HCT116 (cell line): ENCODE measurements at regions not wholly inside any gene's neighbourhood (a gene's known extent, or its start where the extent isn't known, plus 50 kb on each side); places are given as distances from the start of the nearest gene placed in this dataset.

Source experiments
- ATAC-seq: fragments of 200-7000 bp; cut with Tn5 transposase; 2 replicates; pipeline ENCODE4 v1.9.1; 2020; ENCODE audit warnings: mild to moderate bottlenecking, moderate library complexity
- BruUV-seq: library from RNA; stranded (reverse); fragments of 400-500 nt; replicated peaks from 2 replicates; lab custom pipeline; 2021; lab: Mats Ljungman, UMichigan
- CTCF ChIA-PET: fragments of 300-600 bp; sonication (Branson Sonifier 250); formaldehyde crosslinking; loops from one replicate; lab custom pipeline; 2021; ENCODE audit warnings: antibody characterized with exemption; lab: Charles Lee
- POLR2A ChIA-PET: fragments of 300-600, 350-600 bp; sonication (Branson Sonifier 250); formaldehyde crosslinking; loops from one replicate; lab custom pipeline; 2021; ENCODE audit warnings: antibody characterized with exemption; lab: Charles Lee
- RAD21 ChIA-PET, 2 experiments: fragments of 300-600 bp; sonication (Branson Sonifier 250); formaldehyde crosslinking; loops; one replicate each; lab custom pipeline; 2023; ENCODE audit warnings: low total read pairs in 2 of 2; ENCODE audit not compliant: uncharacterized antibody in 2 of 2, unreplicated experiment in 2 of 2, low non-redundant PET in 1 of 2; lab: Charles Lee
- DNase-seq: peaks from one replicate; pipeline ENCODE4 v3.0.0-alpha.2; 2010; ENCODE audit warnings: low read depth, low spot score
- H2AFZ ChIP-seq: fragments of 200-600 bp; shearing (Covaris generic), sonication (generic); 2 replicates; pipeline ENCODE4 v1.6.1; 2017; ENCODE audit warnings: low read depth, mixed run types, mixed read lengths, antibody characterized with exemption, low read length; ENCODE audit not compliant: poor library complexity, severe bottlenecking
- H3K27ac ChIP-seq: 2 replicates; pipeline ENCODE4 v1.5.1; 2012; ENCODE audit warnings: low read depth, low read length
- H3K27me3 ChIP-seq: fragments of 200-600 bp; sonication (generic); 2 replicates; pipeline ENCODE4 v1.6.1; 2016; ENCODE audit warnings: mixed run types, low read length, mixed read lengths; ENCODE audit not compliant: insufficient read depth
- H3K36me3 ChIP-seq, 2 experiments: fragments of 200-500 bp in 1 of 2; fragments of 200-600 bp in 1 of 2; sonication (Bioruptor generic) in 1 of 2; sonication (generic) in 1 of 2; 2 replicates each; pipeline versions ENCODE4 v1.5.1 to v1.6.1; 2014 to 2016; ENCODE audit warnings: low read length in 2 of 2, inconsistent platforms in 1 of 2, mixed read lengths in 1 of 2, mixed run types in 1 of 2; ENCODE audit not compliant: insufficient read depth in 2 of 2, control insufficient read depth in 1 of 2
- H3K4me1 ChIP-seq, 2 experiments: fragments of 200-600 bp in 1 of 2; sonication (generic) in 1 of 2; 2 replicates each; pipeline versions ENCODE4 v1.5.1 to v1.6.1; 2012 to 2017; ENCODE audit warnings: low read length in 2 of 2, inconsistent platforms in 1 of 2, mild to moderate bottlenecking in 1 of 2, mixed read lengths in 1 of 2, mixed run types in 1 of 2, moderate library complexity in 1 of 2; ENCODE audit not compliant: insufficient read depth in 2 of 2, control insufficient read depth in 1 of 2
- H3K4me2 ChIP-seq: fragments of 200-600 bp; sonication (generic); 2 replicates; pipeline ENCODE4 v1.6.1; 2017; ENCODE audit warnings: mixed run types, low read length, mixed read lengths
- H3K4me3 ChIP-seq, 2 experiments: fragments of 200-600 bp in 1 of 2; sonication (generic) in 1 of 2; replicated peaks in 1 of 2; 2 replicates each; pipeline ENCODE4 v1.5.1; 2011 to 2016; ENCODE audit warnings: low read length in 2 of 2, control low read depth in 1 of 2, low read depth in 1 of 2, mild to moderate bottlenecking in 1 of 2, mixed read lengths in 1 of 2, mixed run types in 1 of 2
- H3K79me2 ChIP-seq: fragments of 200-600 bp; sonication (generic); 2 replicates; pipeline ENCODE4 v1.6.1; 2017; ENCODE audit warnings: mild to moderate bottlenecking, mixed run types, low read length, moderate library complexity, mixed read lengths; ENCODE audit not compliant: insufficient read depth
- H3K9ac ChIP-seq: fragments of 200-600 bp; sonication (generic); 2 replicates; pipeline ENCODE4 v1.6.1; 2016; ENCODE audit warnings: low read length, mixed read lengths
- H3K9me2 ChIP-seq: fragments of 200-600 bp; sonication (generic), shearing (Covaris generic); 2 replicates; pipeline ENCODE4 v1.6.1; 2017; ENCODE audit warnings: mixed run types, mild to moderate bottlenecking, moderate library complexity; ENCODE audit not compliant: insufficient read depth
- H3K9me3 ChIP-seq, 2 experiments: fragments of 200-500 bp in 1 of 2; fragments of 200-600 bp in 1 of 2; sonication (Bioruptor generic) in 1 of 2; sonication (generic) in 1 of 2; 2 replicates each; pipeline ENCODE4 v1.6.1; 2014 to 2017; ENCODE audit warnings: low read length in 2 of 2, mixed read lengths in 2 of 2, inconsistent platforms in 1 of 2, low read depth in 1 of 2, mild to moderate bottlenecking in 1 of 2, mixed run types in 1 of 2, moderate library complexity in 1 of 2; ENCODE audit not compliant: control insufficient read depth in 1 of 2, insufficient read depth in 1 of 2
- H4K20me1 ChIP-seq: fragments of 200-600 bp; sonication (generic), shearing (Covaris generic); 2 replicates; pipeline ENCODE4 v1.6.1; 2017; ENCODE audit warnings: mixed run types, mild to moderate bottlenecking, moderate library complexity; ENCODE audit not compliant: insufficient read depth
- CEBPB ChIP-seq: IDR thresholded peaks from 2 replicates; pipeline ENCODE4 v1.6.1; 2012; ENCODE audit warnings: low read depth
- CTCF ChIP-seq, 3 experiments: fragments of 200-600 bp in 1 of 3; sonication (generic) in 1 of 3; IDR thresholded peaks in 2 of 3; conservative IDR thresholded peaks in 1 of 3; 2 replicates each; pipeline ENCODE4 v1.5.1; 2012 to 2017; ENCODE audit warnings: low read depth in 2 of 3, low read length in 2 of 3, antibody characterized with exemption in 1 of 3, borderline replicate concordance in 1 of 3, control low read depth in 1 of 3, mild to moderate bottlenecking in 1 of 3, mixed read lengths in 1 of 3, mixed run types in 1 of 3, moderate library complexity in 1 of 3; ENCODE audit not compliant: insufficient read depth in 1 of 3
- EGR1 ChIP-seq: IDR thresholded peaks from 2 replicates; pipeline ENCODE4 v1.6.1; 2012; ENCODE audit warnings: low read depth
- EZH2phosphoT487 ChIP-seq: fragments of 200-600 bp; IDR thresholded peaks from 2 replicates; pipeline ENCODE4 v1.6.1; 2018; ENCODE audit warnings: antibody characterized with exemption, borderline replicate concordance
- MAX ChIP-seq: IDR thresholded peaks from 2 replicates; pipeline ENCODE4 v1.6.1; 2012
- POLR2A ChIP-seq: IDR thresholded peaks from 2 replicates; pipeline ENCODE4 v1.7.0; 2011; ENCODE audit warnings: borderline replicate concordance; ENCODE audit not compliant: insufficient read depth, insufficient read length; ENCODE audit errors: extremely low read depth
- RAD21 ChIP-seq: IDR thresholded peaks from 2 replicates; pipeline ENCODE4 v1.6.1; 2012; ENCODE audit warnings: low read depth, mild to moderate bottlenecking
- REST ChIP-seq: IDR thresholded peaks from 2 replicates; pipeline ENCODE4 v1.6.1; 2012; ENCODE audit warnings: low read depth
- SIN3A ChIP-seq: IDR thresholded peaks from 2 replicates; pipeline ENCODE4 v1.6.1; 2012; ENCODE audit warnings: low read depth
- SP1 ChIP-seq: IDR thresholded peaks from 2 replicates; pipeline ENCODE4 v1.6.1; 2012; ENCODE audit warnings: low read depth
- YY1 ChIP-seq: IDR thresholded peaks from 2 replicates; pipeline ENCODE4 v1.6.1; 2011; ENCODE audit warnings: low read length, low read depth, moderate library complexity, mild to moderate bottlenecking; ENCODE audit not compliant: insufficient replicate concordance; ENCODE audit errors: extremely low read depth
- ZBTB33 ChIP-seq: IDR thresholded peaks from 2 replicates; pipeline ENCODE4 v1.6.1; 2011; ENCODE audit warnings: mild to moderate bottlenecking, low read length, moderate library complexity; ENCODE audit not compliant: insufficient replicate concordance; ENCODE audit errors: extremely low read depth
- ZNF274 ChIP-seq: fragments of 200-500 bp; sonication (Bioruptor generic); IDR thresholded peaks from 2 replicates; pipeline ENCODE4 v1.6.1; 2014; ENCODE audit warnings: mild to moderate bottlenecking, low read depth, low read length, inconsistent platforms
- intact Hi-C: fragments of 100-400 bp; cut with micrococcal nuclease; formaldehyde crosslinking; loops from 2 replicates; pipeline ENCODE4 v1.10.0; 2022

GRCh38 chr18:59040770-59041148 lies 98.9 kb upstream of the SEC11C start:
- no peak overlapping the region for H3K9ac ChIP-seq
- no peak for TF ChIP-seq POLR2A
- TF ChIP-seq RAD21, result no peak
- TF ChIP-seq SP1, result no peak
- TF ChIP-seq CTCF (IDR thresholded peaks at IDR 0.05 in 2 of 3, conservative IDR thresholded peaks at IDR 0.05 in 1 of 3; ENCODE audit: borderline replicate concordance in 1 of 3, insufficient read depth in 1 of 3, low read depth in 2 of 3, low read length in 2 of 3), result no peak
- TF ChIP-seq ZBTB33, result no peak
- TF ChIP-seq REST, result no peak
- TF ChIP-seq MAX, result no peak
- no peak for TF ChIP-seq EZH2phosphoT487
- no peak for TF ChIP-seq ZNF274
- no peak for TF ChIP-seq SIN3A
- no peak for TF ChIP-seq EGR1
- no peak for TF ChIP-seq YY1
- no peak for TF ChIP-seq CEBPB
- no peaks in the 10 kb centered on the region for H3K9me2 ChIP-seq
- no peak overlapping the region for H3K4me2 ChIP-seq
- ATAC-seq (no peak), DNase-seq (no peak)
- no peak overlapping the region for H3K4me3 ChIP-seq
- no peak overlapping the region for H2AFZ ChIP-seq
- intact Hi-C loops, result no loop called here
- no TSS peak for BruUV-seq
- H3K27me3 ChIP-seq, result no peaks in the 10 kb centered on the region
- no peaks in the 10 kb centered on the region for H3K9me3 ChIP-seq
- H3K4me1 ChIP-seq, result no peaks in the 10 kb centered on the region
- no peaks in the 10 kb centered on the region for H3K79me2 ChIP-seq
- H4K20me1 ChIP-seq, result no peaks in the 10 kb centered on the region
- ChIA-PET RAD21 (no interaction called here), POLR2A (no interaction called here), CTCF (no interaction called here)
- no peak overlapping the region for H3K27ac ChIP-seq
- no peaks in the 10 kb centered on the region for H3K36me3 ChIP-seq
